HuH-7.5 (cell line): ENCODE measurements at regions not wholly inside any gene's neighbourhood (a gene's known extent, or its start where the extent isn't known, plus 50 kb on each side); places are given as distances from the start of the nearest gene placed in this dataset.
"Not testable (repeated sequence)": the region's sequence is repeated elsewhere in the genome, so short reads cannot be mapped to it uniquely, and the experiment has no call there.

Source experiments
- DNase-seq: peaks from one replicate; pipeline ENCODE4 v3.0.0; 2011; ENCODE audit warnings: low spot score

DNA sequence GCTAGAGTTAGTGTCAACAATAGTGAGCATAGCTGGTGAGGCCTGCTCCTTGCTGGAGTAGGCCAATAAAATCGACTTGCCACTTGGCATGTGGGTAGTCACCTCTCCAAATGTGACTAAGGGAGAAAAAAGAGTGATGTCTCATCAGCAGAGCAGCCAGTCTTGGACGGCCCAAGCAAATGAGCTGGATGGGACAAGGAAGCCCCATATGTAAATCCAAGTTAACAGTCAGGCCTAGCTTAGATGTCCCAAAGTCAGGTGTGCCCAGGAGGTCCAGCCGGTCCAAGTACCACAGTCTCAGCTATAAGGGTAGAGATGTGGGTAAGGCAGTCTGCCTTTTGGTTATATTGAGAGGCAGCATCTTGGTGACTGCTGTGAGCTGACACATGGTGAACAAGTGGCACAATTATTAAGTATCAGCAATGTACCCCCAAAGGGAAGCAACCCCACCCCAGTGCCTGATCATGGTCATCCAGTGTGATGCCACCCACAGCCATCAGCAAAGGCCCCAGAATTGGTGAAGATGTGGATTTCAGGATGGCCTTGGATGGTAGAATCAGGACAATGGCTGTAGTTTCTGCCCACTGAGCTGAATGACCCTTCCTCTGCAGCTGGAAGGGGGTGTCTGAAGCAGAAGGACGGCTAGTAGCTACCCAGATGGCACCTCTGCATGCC lies 83.4 kb downstream of the TNFRSF13B start:
- DNase-seq, result no peak

DNA sequence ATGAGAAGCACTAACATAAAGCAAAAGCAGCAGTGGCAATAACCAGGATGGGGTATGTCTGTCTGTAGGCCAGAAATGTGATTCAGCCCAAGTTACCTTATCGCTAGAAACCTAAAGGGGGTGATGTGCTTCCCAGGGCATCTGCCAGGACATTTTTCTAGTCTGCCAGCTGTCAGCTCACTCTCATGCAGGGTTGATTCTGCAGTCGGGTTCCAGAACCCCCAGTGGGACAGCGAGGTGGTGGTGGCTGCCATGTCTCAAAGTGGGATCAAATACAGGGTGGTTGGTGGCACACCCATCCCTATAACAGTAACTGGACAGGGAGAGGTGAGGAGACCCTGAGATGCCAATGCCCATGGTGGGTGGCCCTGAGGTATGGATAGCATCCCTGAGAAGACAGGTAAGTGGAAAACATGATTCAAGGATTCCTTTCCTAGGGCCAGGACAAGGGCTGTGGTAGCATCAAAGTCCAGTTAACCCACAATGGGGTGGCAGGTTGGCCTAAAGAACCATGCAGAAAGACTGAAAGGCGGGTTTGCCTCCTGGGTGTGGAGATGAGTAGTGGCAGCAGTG lies 84.3 kb downstream of the TNFRSF13B start:
- DNase-seq, result no peak

DNA sequence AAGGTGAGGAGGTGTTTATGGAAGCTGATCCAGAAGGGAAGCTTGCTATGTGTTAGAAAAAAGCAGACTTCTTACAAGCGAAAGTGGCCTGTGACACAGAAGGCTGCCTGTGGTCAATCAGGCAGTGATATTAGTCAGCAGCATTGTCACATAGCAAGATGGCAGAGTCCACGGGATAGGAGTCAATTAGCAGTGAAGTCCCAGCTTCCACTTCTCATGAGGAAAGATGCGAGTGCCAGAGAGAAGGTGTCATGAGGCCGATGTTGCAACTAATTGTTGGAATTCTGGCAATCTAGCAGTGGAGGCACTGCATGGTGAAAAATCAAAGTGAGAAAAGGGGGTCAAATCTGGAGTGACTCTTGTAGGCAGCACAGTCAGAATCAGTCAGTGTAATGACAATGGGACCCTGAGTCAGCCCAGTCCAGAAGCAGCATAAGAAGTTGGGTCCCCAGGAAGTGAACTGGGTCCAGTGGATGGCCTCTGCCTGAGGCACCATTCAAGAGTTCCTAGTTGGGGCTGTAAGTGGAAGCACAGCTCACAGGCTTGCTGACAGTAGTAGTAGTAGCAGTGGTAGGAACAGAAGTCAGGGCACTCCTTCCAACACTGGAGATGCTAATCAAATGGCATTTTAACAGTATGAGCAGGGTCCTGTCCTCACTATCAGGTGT lies 85.1 kb downstream of the TNFRSF13B start:
- DNase-seq, result no peak

DNA sequence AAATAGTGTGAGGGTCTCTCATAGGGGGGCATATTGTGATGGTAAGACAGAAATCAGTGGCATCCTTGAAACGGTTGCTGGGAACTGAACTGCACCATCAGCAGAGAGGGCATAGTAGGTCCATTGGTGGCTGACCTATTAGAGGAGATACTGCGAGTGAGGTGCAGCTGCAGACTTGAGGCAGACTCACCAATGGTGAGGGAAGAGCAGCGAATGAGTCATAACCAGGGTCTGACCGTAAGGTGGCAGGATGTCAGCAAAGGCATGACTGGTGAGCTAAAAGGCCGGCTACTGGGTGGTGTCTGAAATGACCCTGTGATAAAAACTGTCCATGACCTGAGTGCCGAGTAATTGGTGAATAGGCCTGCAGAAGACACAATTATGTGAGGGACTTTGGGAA lies 86.7 kb downstream of the TNFRSF13B start:
- not testable (repeated sequence) for DNase-seq

DNA sequence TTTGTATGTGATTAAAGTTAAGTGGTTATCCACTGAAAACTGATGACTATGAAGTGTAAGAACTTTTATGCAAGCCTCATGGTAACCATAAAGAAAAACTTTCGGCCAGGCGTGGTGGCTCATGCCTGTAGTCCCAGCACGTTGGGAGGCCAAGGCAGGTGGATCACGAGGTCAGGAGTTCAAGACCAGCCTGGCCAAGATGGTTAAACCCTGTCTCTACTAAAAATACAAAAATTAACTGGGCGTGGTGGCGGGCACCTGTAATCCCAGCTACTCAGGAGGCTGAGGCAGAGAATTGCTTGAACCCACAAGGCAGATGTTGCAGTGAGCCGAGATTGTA lies 89.0 kb downstream of the TNFRSF13B start:
- not testable (repeated sequence) for DNase-seq

DNA sequence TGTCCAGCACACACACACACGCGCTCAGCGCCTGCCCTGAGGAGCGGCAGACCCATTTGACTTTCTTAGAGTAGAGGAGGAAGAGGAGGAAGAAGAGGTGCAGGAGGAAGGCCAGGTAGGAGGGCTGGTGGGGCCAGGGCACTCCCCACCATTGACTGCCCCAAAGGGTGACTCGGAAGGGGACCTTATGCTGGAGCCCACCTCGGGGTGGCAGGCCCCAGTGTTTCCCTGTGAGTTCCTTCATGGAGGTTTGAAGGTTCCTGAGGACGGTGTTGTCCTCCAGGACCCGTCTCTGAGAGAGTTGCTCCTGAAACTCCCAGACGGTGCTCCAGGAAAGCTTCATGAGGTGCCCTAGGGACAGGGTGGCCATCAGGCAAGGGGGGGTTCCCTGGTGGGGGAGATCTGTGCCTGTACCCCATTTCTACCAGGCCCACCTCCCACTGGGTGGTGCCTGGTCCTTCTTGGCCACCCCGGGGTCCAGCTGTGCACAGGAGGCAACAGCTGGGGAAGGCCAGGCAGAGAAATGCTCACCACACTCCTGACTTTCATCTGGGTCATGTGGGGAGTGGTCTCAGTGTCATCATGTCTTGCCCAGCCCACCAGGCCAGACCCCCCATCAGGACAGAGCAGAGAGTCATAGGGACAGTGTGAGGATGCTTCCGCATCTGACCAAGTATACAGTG lies 89.5 kb downstream of the TNFRSF13B start:
- no peak for DNase-seq

DNA sequence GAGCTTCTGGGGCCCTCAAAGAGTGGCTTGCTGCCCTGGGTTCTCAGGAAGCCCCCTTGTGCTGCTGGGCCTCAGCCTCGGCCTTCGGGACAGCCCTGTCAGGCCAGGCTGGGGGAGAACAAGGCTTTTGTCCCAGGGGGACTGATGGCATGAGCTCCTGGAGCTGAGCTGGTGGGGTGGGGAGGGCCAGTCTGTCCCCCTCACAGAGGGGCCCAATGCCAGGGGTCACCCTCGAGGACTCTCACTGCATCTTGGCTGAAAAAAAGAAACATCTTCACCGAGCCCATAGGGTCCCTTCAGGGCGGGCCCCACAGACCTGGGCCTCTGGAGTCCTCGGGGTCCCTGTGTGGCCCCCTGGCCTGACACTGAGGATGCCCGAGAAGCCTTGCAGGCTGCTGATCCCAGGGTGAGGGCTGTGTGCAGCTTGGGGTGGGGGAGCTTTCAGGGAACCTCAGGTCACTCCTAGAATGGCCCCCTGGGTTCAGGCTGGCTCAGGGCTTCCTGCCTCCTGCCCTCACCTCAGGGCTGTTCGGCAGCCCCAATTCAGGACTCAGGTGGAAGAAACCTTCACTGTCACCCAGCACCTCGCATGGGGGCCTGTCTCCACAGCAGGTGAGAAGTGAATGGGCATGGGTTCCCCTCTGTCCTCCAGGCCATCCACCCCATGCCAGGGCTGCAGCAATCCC lies 90.5 kb downstream of the TNFRSF13B start:
- no peak for DNase-seq

DNA sequence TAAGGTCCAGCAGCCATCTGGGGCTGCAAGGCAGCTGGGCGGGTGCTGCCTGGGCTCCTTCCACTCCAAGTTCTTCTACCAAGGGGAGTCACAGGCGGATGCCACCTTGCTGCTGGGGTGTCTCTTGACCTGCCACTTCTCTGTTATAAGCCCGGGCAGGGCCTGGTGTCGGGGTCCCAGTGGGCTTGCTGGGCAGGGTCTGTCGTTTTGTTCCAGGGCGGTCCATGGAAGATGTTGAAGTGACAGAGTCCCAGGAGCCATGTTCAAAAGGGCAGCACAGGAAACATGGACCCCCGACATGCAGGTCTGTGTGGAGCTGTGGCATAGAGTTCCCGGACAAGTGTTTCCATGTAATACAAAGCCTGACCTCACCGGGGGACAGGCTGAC lies 91.1 kb downstream of the TNFRSF13B start:
- DNase-seq, result no peak

DNA sequence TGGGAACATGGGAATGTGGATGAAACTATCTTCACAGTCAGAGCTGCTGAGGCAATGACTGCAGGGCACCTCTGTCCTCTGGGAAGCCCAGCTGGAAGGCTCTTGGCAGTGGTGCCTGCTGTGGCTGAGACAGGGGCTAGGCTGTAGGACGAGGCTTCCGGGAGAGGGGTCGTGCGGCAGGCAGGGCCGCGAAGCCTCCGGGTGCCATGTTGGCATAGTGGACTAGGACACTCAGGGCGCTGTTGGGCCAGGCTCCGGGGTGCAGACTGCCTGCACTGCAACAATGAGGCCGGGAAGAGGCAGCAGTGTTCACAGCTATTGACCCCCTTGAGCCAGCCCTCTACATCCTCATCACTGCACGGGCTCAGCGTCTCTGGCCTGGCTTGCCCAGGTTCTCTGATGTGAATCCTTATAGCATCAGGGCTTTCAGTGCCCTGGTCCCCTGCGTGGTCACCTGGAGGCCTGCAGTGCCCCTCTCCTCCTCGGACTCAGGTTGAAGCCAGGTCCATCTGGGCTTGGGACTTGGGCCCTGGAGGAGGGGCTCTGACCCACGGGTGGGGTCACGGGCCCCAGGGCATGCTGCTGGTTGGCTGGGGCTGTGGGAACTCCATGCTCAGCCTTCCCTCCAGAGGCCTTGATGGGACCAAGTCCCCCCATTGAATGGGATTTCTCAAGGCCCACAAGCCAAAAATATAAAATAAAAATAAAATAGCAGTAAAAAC lies 91.6 kb downstream of the TNFRSF13B start:
- no peak for DNase-seq

DNA sequence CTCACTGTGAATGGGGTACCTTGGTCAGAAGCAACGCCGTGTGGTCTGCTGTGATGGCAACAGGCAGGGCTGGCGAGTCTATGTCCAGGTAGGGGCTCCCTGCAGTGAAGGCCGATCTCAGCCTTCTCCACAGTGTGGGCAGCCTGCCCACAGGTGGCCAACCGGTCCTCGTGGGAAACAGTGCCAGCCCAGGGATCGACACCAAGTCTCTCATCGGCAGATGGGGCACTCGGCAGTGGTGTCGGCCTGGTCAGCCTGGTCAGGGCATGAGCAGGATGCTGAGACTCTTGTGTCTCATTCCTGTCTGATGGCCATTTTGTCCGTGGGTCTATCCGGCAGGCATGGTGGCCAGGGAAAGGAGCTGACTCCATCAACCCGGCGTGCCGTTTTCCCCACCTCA lies 92.2 kb downstream of the TNFRSF13B start:
- DNase-seq, result no peak

DNA sequence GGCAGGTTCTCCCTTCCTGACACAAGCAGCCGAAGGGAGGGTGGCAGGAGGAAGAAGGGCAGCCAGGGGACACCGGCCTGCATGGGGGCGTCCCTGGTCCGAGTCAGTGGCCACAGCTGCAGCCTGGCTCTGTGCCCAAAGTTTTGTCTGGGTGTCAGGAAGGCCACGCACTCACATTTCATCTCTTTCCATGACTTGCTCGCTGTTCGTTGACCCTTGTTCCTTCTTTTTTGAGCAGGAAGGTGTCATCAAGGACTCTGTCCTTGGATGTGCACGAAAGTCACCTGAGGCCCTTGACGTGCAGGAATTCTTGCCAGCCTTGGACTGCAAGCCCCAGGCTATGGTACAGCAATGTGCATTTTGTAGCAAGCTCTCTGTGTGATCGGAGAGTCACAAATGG lies 93.3 kb downstream of the TNFRSF13B start:
- no peak for DNase-seq

DNA sequence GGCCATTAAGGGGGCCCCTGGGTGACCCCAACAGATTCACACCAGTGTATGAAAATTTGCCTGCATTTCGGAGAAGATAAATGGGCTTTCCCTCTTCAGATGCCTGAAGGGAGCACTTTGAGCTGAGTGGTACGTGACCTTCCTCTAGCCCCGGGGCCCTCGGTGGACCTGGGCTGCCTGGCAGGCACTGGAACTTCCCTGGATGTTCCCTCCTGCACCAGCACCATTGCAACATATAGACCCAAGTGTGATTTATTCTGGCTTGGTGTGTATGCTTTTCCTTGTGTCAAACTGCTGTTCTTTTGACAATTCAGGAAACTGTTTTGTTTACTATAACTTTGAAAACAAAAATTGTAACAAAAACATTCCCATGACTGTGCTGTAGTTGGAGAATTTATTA lies 93.8 kb downstream of the TNFRSF13B start:
- DNase-seq, result no peak

DNA sequence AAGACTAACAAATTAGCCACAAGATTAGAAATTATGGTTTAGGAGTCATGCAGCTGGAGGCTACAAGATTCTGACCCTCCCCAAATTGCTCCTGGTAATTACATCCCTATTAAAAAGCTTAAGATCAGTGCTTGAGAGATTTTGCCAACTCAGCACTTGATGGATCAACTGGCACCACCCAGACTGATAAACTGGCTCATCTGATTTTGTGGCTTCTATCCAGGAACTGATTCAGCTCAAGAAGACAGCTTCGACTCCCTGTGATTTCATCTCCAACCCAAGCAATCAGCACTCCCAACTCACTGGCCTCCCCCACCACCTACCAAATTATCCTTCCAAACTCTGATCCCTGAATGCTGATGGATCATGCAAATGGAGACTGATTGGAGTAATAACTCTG lies 94.8 kb downstream of the TNFRSF13B start:
- no peak for DNase-seq

DNA sequence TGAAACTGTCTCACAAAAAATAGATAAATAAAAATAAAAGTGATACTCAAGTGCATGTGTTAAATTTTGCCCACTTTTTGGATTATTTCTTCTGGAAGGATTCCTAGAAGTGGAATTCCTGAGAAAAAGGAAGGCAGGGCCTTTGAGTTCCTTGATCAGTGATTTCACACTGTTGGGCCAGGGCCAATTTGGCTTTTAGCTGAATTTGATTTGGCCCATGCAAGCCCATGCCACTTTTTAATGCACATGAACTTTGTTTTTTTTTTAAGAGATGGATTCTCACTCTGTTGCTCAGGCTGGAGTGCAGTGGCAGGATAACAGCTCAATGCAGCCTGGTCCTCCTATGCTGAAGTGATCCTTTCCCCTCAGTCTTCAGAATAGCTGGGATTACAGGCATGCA lies 96.3 kb downstream of the TNFRSF13B start:
- no peak for DNase-seq

DNA sequence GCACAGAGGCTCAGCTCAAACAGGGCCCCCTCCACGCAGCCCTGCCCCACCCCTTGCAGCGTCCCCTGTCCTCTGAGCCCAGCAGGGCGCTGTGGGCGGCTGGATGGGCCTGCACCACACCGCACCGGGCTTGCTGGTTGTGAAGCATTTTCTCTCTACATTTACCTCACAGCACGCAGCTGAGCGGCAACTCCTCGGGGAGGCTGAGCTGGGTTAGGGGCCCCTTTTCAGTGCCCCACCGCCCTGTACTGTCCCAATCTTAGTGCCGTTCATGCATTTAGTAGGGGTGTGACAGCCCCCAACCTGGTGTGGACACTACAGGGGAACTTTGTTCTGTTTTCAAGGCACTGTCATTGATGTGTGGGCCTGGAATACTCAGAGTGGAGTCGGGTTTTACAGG lies 97.7 kb downstream of the TNFRSF13B start:
- not testable (repeated sequence) for DNase-seq

DNA sequence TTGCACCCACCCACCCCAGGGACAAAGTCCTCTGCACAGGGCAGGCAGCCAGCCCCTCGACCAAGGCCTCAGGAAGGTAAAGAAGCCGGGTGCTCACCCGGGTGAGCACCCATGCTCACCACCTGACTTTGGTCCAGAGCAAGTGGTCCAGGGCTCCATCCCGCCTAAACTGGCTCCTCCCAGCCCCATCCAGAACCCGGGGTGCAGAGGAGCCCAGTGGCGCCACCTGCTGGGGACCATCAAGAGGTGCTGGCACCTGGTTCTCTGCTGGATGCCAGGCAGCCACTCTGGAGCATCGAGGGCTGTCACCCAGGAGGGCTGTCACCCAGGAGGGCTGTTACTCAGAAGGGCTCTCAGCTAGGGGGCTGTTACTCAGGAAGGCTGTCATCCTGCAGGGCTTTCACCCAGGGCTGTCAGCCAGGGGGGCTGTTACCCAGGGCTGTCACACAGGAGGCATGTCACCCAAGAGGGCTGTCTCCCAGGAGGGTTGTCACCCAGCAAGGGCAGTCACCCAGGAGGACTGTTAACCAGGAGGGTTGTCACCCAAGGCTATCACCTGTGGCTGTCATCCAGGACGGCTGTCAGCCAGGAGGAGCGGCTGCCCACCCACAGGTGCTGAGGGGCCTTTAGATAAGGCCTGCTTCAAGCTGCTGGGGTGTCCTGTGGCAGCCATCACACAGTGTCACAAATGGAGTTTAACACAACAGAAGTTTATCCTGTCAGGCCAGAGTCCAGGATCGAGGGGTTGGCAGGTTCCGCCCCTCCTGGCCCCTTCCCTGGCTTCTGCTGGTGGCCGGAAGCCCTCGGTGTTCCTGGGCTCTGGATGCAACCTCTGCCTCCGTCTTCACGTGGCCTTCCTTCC lies 98.5 kb downstream of the TNFRSF13B start:
- DNase-seq, result peak; percentile 54

DNA sequence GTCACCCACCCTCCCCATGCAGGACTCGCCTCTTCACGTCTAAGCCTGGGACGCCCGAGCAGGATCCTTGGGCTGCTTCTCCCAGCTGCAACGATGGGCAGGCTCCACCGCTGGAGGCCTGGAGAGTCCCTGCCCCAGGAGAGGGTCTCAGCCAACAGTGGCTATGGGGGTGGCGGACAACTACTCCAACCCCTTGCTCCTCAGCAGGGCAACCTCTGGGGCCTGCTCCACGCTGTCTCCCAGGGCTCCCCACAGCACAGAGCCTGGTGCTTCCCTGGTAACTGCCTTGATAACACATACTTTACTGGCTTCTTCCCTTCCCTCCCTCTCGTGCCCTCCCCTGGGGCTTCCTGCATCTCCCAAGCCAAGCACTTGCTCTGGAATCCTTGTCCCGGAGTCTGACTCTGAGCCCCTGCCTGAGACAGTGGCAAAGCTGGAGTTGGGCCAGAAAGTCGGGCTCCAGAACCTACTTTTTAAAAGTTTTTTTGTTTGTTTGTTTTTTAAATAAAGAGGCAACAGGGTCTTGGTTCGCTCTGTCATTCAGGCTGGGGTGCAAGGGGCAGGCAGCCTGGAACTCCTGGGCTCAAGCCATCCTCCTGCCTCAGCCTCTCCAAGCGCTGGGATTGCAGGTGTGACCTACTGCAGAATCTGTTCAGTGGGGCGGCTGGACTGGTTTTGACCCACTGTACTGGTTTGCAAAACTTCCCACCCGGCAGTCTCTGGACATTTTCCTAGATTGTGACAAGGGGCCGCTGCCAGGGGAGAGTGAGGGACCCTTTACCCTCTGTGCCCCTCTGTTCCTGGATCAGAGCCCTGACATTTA lies 99.4 kb downstream of the TNFRSF13B start:
- DNase-seq, result no peak

DNA sequence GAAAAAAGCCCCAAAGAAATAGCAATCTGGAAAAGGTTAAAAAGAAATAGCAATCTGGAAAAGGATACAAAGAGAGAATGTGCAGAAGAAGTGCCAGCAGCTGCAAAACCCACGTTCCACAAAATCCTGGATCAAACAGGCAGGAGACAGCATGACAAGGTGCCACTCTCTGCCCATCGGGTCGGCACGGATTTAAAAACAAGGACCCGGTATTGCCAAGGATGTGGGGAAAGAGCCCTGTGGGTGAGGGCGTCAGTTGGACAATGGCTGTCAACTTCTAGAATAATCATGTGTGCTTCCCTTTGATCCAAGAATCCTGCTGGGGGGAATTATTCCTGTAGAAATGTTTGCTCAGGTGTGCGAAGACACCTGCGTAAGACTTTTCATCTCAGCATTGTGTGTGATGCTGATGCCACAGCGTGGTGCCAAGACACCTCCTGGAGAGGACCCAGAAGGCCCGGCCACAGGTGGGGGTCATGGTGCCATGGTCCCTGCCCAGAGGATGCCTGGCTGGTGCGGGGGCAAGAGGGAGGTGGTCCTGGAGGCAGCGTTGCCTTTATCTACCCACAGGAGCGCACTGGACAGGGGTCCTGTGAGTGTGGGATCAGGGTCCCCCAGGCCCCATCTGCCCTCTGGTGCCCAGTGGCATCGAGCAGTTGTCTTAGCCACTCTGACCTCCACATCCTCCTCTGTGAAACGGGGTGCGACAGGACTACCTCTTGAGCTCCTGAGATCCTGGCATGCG lies 100.3 kb downstream of the TNFRSF13B start:
- not testable (repeated sequence) for DNase-seq
